ENCODE measurements at regions not wholly inside any gene's neighbourhood (a gene's known extent, or its start where the extent isn't known, plus 50 kb on each side); places are given as distances from the start of the nearest gene placed in this dataset.

- no TSS peak for BruUV-seq (replicated peaks)
- H3K9me3 ChIP-seq (ENCODE audit: insufficient read depth, low read depth), result no peaks in the 10 kb centered on the region
- intact Hi-C loops (cut with micrococcal nuclease; ENCODE audit: unreplicated experiment), result no loop called here
- H4K20me1 ChIP-seq (ENCODE audit: insufficient read depth), result no peaks in the 10 kb centered on the region
- no peaks in the 10 kb centered on the region for H3K36me3 ChIP-seq (ENCODE audit: low read depth)
- DNase-seq, result no peak
- CTCF ChIA-PET, result no interaction called here
- no peak for TF ChIP-seq EZH2 (IDR thresholded peaks at IDR 0.05; ENCODE audit: low read depth)
- no peak for TF ChIP-seq CTCF (conservative IDR thresholded peaks at IDR 0.05)
- H3K79me2 ChIP-seq (ENCODE audit: low read depth), result no peaks in the 10 kb centered on the region
- H3F3A ChIP-seq (ENCODE audit: insufficient read depth, low read depth), result no peaks in the 10 kb centered on the region
- H3K27me3 ChIP-seq (ENCODE audit: insufficient read depth, low read depth), result no peaks in the 10 kb centered on the region
- POLR2A ChIA-PET (ENCODE audit: unreplicated experiment), result no interaction called here
- peaks cover 13% of the 10 kb centered on the region for H3K4me1 ChIP-seq (replicated peaks; ENCODE audit: insufficient read depth)
- no peak overlapping the region for H3K27ac ChIP-seq
- no peaks in the 10 kb centered on the region for H3K9me2 ChIP-seq (ENCODE audit: insufficient read depth)
- no peak overlapping the region for H3K4me3 ChIP-seq
- H2AFZ ChIP-seq, result no peak overlapping the region
- H3K4me2 ChIP-seq, result no peak overlapping the region
Measured at GRCh38 chr17:68178831-68179230, 69.0 kb upstream of the AMZ2 start.

GRCh38 chr17:68179236-68179925 lies 68.5 kb upstream of the AMZ2 start:
- Histone ChIP-seq H3K27ac (no peak overlapping the region), H2AFZ (no peak overlapping the region), H3K79me2 (ENCODE audit: low read depth) (no peaks in the 10 kb centered on the region), H3K9me2 (ENCODE audit: insufficient read depth) (no peaks in the 10 kb centered on the region), H3F3A (ENCODE audit: insufficient read depth, low read depth) (no peaks in the 10 kb centered on the region), H3K4me1 (replicated peaks; ENCODE audit: insufficient read depth) (peaks cover 16% of the 10 kb centered on the region), H3K27me3 (ENCODE audit: insufficient read depth, low read depth) (no peaks in the 10 kb centered on the region), H4K20me1 (ENCODE audit: insufficient read depth) (no peaks in the 10 kb centered on the region), H3K9me3 (ENCODE audit: insufficient read depth, low read depth) (no peaks in the 10 kb centered on the region), H3K4me2 (no peak overlapping the region), H3K4me3 (no peak overlapping the region), H3K36me3 (ENCODE audit: low read depth) (no peaks in the 10 kb centered on the region)
- no TSS peak for BruUV-seq (replicated peaks)
- POLR2A ChIA-PET (ENCODE audit: unreplicated experiment), result no interaction called here
- CTCF ChIA-PET, result no interaction called here
- TF ChIP-seq CTCF (conservative IDR thresholded peaks at IDR 0.05), result no peak
- intact Hi-C loops (cut with micrococcal nuclease; ENCODE audit: unreplicated experiment), result no loop called here
- no peak for DNase-seq

- H3K9me3 ChIP-seq (ENCODE audit: insufficient read depth, low read depth), result no peaks in the 10 kb centered on the region
- no peaks in the 10 kb centered on the region for H3K27me3 ChIP-seq (ENCODE audit: insufficient read depth, low read depth)
- no peak overlapping the region for H3K4me2 ChIP-seq
- no peaks in the 10 kb centered on the region for H3F3A ChIP-seq (ENCODE audit: insufficient read depth, low read depth)
- H4K20me1 ChIP-seq (ENCODE audit: insufficient read depth), result no peaks in the 10 kb centered on the region
- no TSS peak for BruUV-seq (replicated peaks)
- no peaks in the 10 kb centered on the region for H3K36me3 ChIP-seq (ENCODE audit: low read depth)
- no peak overlapping the region for H2AFZ ChIP-seq
- H3K4me3 ChIP-seq, result no peak overlapping the region
- no peaks in the 10 kb centered on the region for H3K79me2 ChIP-seq (ENCODE audit: low read depth)
- intact Hi-C loops (cut with micrococcal nuclease; ENCODE audit: unreplicated experiment), result no loop called here
- no peak overlapping the region for H3K27ac ChIP-seq
- DNase-seq, result no peak
- H3K9me2 ChIP-seq (ENCODE audit: insufficient read depth), result no peaks in the 10 kb centered on the region
- CTCF ChIA-PET, result interaction anchor here (0.7 kb wide), 1 partner anchor 290 kb away, joined by 3 read pairs; no protein-coding TSS in a partner anchor
- TF ChIP-seq CTCF (conservative IDR thresholded peaks at IDR 0.05) (no peak), EZH2 (IDR thresholded peaks at IDR 0.05; ENCODE audit: low read depth) (no peak)
- POLR2A ChIA-PET (ENCODE audit: unreplicated experiment), result interaction anchor here (0.7 kb wide), 1 partner anchor 894 kb away, joined by 4 read pairs; no protein-coding TSS in a partner anchor
- H3K4me1 ChIP-seq (replicated peaks; ENCODE audit: insufficient read depth), result peaks cover 21% of the 10 kb centered on the region
Measured at GRCh38 chr17:68179926-68180285, 67.9 kb upstream of the AMZ2 start.

All from PC-9 (cell line).